Suppressor macrophage treated with lipopolysaccharide for 1 hour (primary cell): ENCODE measurements at regions not wholly inside any gene's neighbourhood (a gene's known extent, or its start where the extent isn't known, plus 50 kb on each side); places are given as distances from the start of the nearest gene placed in this dataset.
A peak's percentile ranks its signal among the peaks of the same experiment; 100 is the strongest.

Experiments
- DNase-seq, 3 donors: peaks; one replicate each; pipeline ENCODE4 v3.0.0-alpha.2; 2020 to 2022

- no peak for DNase-seq
These were observed 181.8 kb downstream of the KATNAL1 start for GRCh38 chr13:30125422-30126073.

GRCh38 chr13:30124131-30124768 lies 183.1 kb downstream of the KATNAL1 start:
- DNase-seq: no peak

GRCh38 chr13:30123575-30123974 lies 183.8 kb downstream of the KATNAL1 start:
- no peak for DNase-seq

GRCh38 chr13:30121666-30122065 lies 185.7 kb downstream of the KATNAL1 start:
- no peak for DNase-seq

- DNase-seq: no peak
These were observed 186.1 kb downstream of the KATNAL1 start for GRCh38 chr13:30121244-30121643.

- DNase-seq: no peak
These were observed 187.1 kb downstream of the KATNAL1 start for GRCh38 chr13:30120133-30120822.

- no peak for DNase-seq
These were observed 187.9 kb downstream of the KATNAL1 start for GRCh38 chr13:30119476-30119875.

GRCh38 chr13:30116379-30116778 lies 191.0 kb downstream of the KATNAL1 start:
- no peak for DNase-seq

- no peak for DNase-seq
These were observed 192.1 kb downstream of the KATNAL1 start for GRCh38 chr13:30115257-30115600.

GRCh38 chr13:30114571-30115256 lies 192.6 kb downstream of the KATNAL1 start:
- DNase-seq: peak; percentile 79 to 92 (median 86)

GRCh38 chr13:30113983-30114570 lies 193.3 kb downstream of the KATNAL1 start:
- DNase-seq: peak in 1 of 3 donors; percentile 17

- DNase-seq: no peak
These were observed 193.8 kb downstream of the KATNAL1 start for GRCh38 chr13:30113551-30113950.

GRCh38 chr13:30112602-30113435 lies 194.5 kb downstream of the KATNAL1 start:
- DNase-seq: peak; percentile 88 to 92 (median 89)

- peak in 1 of 3 donors; percentile 37 for DNase-seq
These were observed 195.5 kb downstream of the KATNAL1 start for GRCh38 chr13:30111810-30112209.

- no peak for DNase-seq
These were observed 196.9 kb downstream of the KATNAL1 start for GRCh38 chr13:30110301-30111070.

- no peak for DNase-seq
These were observed 197.7 kb downstream of the KATNAL1 start for GRCh38 chr13:30109471-30110135.

GRCh38 chr13:30108913-30109237 lies 198.5 kb downstream of the KATNAL1 start:
- DNase-seq: no peak

GRCh38 chr13:30108216-30108912 lies 199.0 kb downstream of the KATNAL1 start:
- DNase-seq: no peak

- peak; percentile 88 to 94 (median 90) for DNase-seq
These were observed 199.7 kb downstream of the KATNAL1 start for GRCh38 chr13:30107521-30108136.

GRCh38 chr13:30107121-30107520 lies 200.2 kb downstream of the KATNAL1 start:
- DNase-seq: peak; percentile 78 to 87 (median 86)
